H9 (cell line): ENCODE measurements at regions not wholly inside any gene's neighbourhood (a gene's known extent, or its start where the extent isn't known, plus 50 kb on each side); places are given as distances from the start of the nearest gene placed in this dataset.

Source experiments
- DNase-seq: peaks from one replicate; pipeline ENCODE4 v3.0.0-alpha.2; 2017
- H2AFZ ChIP-seq: one replicate; pipeline ENCODE4 v1.6.1; 2013; ENCODE audit warnings: mild to moderate bottlenecking, low read length, control low read depth, moderate library complexity
- H2AK5ac ChIP-seq: 2 replicates; pipeline ENCODE4 v1.6.1; 2013; ENCODE audit warnings: low read length, control low read depth, mixed read lengths; ENCODE audit not compliant: insufficient read length
- H2BK120ac ChIP-seq: one replicate; pipeline ENCODE4 v1.6.1; 2013; ENCODE audit warnings: low read depth, mild to moderate bottlenecking, low read length, control low read depth, inconsistent platforms; ENCODE audit not compliant: poor library complexity, severe bottlenecking
- H2BK12ac ChIP-seq: 2 replicates; pipeline ENCODE4 v1.6.1; 2013; ENCODE audit warnings: low read length, control low read depth, mixed read lengths, low read depth; ENCODE audit not compliant: insufficient read length
- H2BK15ac ChIP-seq: 2 replicates; pipeline ENCODE4 v1.6.1; 2013; ENCODE audit warnings: low read depth, low read length, control low read depth
- H2BK20ac ChIP-seq: one replicate; pipeline ENCODE4 v1.6.1; 2013; ENCODE audit warnings: low read depth, mild to moderate bottlenecking, low read length, control low read depth, inconsistent platforms; ENCODE audit not compliant: poor library complexity, severe bottlenecking
- H2BK5ac ChIP-seq: 2 replicates; pipeline ENCODE4 v1.6.1; 2013; ENCODE audit warnings: low read length, control low read depth, mixed read lengths; ENCODE audit not compliant: insufficient read length
- H3K14ac ChIP-seq: 2 replicates; pipeline ENCODE4 v1.6.1; 2013; ENCODE audit warnings: low read length, control low read depth; ENCODE audit not compliant: insufficient read depth
- H3K18ac ChIP-seq: 2 replicates; pipeline ENCODE4 v1.6.1; 2013; ENCODE audit warnings: low read depth, mild to moderate bottlenecking, mixed read lengths, low read length, control low read depth; ENCODE audit not compliant: insufficient read length
- H3K23ac ChIP-seq: 2 replicates; pipeline ENCODE4 v1.6.1; 2013; ENCODE audit warnings: low read length, control low read depth, mixed read lengths, low read depth; ENCODE audit not compliant: insufficient read length
- H3K23me2 ChIP-seq: 2 replicates; pipeline ENCODE4 v1.6.1; 2013; ENCODE audit warnings: low read depth, mild to moderate bottlenecking, mixed read lengths, low read length, control low read depth; ENCODE audit not compliant: insufficient read length, poor library complexity, severe bottlenecking
- H3K27ac ChIP-seq: 2 replicates; pipeline ENCODE4 v1.5.1; 2013; ENCODE audit warnings: low read length, control low read depth, mixed read lengths, low read depth; ENCODE audit not compliant: insufficient read length
- H3K27me3 ChIP-seq: 2 replicates; pipeline ENCODE4 v1.6.1; 2013; ENCODE audit warnings: low read length, control low read depth, inconsistent platforms; ENCODE audit not compliant: insufficient read depth
- H3K4ac ChIP-seq: 2 replicates; pipeline ENCODE4 v1.6.1; 2013; ENCODE audit warnings: low read depth, mild to moderate bottlenecking, control low read depth, inconsistent platforms, low read length, moderate library complexity
- H3K4me1 ChIP-seq: 2 replicates; pipeline ENCODE4 v1.6.1; 2013; ENCODE audit warnings: low read length, control low read depth, inconsistent platforms; ENCODE audit not compliant: insufficient read depth
- H3K4me2 ChIP-seq: 2 replicates; pipeline ENCODE4 v1.6.1; 2013; ENCODE audit warnings: low read length, control low read depth, mixed read lengths; ENCODE audit not compliant: insufficient read length, insufficient read depth
- H3K56ac ChIP-seq: 2 replicates; pipeline ENCODE4 v1.6.1; 2013; ENCODE audit warnings: low read depth, mild to moderate bottlenecking, mixed read lengths, low read length, control low read depth; ENCODE audit not compliant: insufficient read length
- H3K79me1 ChIP-seq: 2 replicates; pipeline ENCODE4 v1.6.1; 2013; ENCODE audit warnings: low read depth, mild to moderate bottlenecking, moderate library complexity, low read length, control low read depth, inconsistent platforms; ENCODE audit not compliant: insufficient read depth, poor library complexity, severe bottlenecking
- H3K79me2 ChIP-seq: 2 replicates; pipeline ENCODE4 v1.6.1; 2013; ENCODE audit warnings: low read length, control low read depth, inconsistent platforms; ENCODE audit not compliant: insufficient read depth
- H3K9ac ChIP-seq: 2 replicates; pipeline ENCODE4 v1.6.1; 2013; ENCODE audit warnings: low read length, control low read depth, mixed read lengths; ENCODE audit not compliant: insufficient read length; ENCODE audit errors: extremely low read depth
- H3K9me3 ChIP-seq: one replicate; pipeline ENCODE4 v1.6.1; 2013; ENCODE audit warnings: low read depth, low read length, inconsistent platforms; ENCODE audit not compliant: control insufficient read depth
- H3T11ph ChIP-seq: one replicate; pipeline ENCODE4 v1.6.1; 2013; ENCODE audit warnings: mild to moderate bottlenecking, low read length, control low read depth, inconsistent platforms
- H4K20me1 ChIP-seq: one replicate; pipeline ENCODE4 v1.6.1; 2013; ENCODE audit not compliant: control insufficient read depth, insufficient read length, insufficient read depth
- H4K5ac ChIP-seq: 2 replicates; pipeline ENCODE4 v1.6.1; 2013; ENCODE audit warnings: low read depth, mild to moderate bottlenecking, mixed read lengths, low read length, control low read depth; ENCODE audit not compliant: insufficient read length
- H4K8ac ChIP-seq: replicated peaks from 2 replicates; pipeline ENCODE4 v1.6.1; 2013; ENCODE audit warnings: low read length, control low read depth, mixed read lengths, low read depth; ENCODE audit not compliant: insufficient read length
- H4K91ac ChIP-seq: 2 replicates; pipeline ENCODE4 v1.6.1; 2013; ENCODE audit warnings: low read depth, mild to moderate bottlenecking, moderate library complexity, mixed read lengths, low read length, control low read depth; ENCODE audit not compliant: insufficient read length
- H3K27ac Mint-ChIP-seq, 3 experiments: 2 replicates in 2 of 3; 3 replicates in 1 of 3; pipeline ENCODE4 v1.8.0; 2020 to 2021; ENCODE audit warnings: mixed read lengths in 3 of 3, mild to moderate bottlenecking in 1 of 3, moderate library complexity in 1 of 3
- H3K27me3 Mint-ChIP-seq: 2 replicates; pipeline ENCODE4 v1.8.0; 2021; ENCODE audit warnings: low read depth, mild to moderate bottlenecking, moderate library complexity, mixed read lengths
- H3K36me3 Mint-ChIP-seq, 3 experiments: 2 replicates in 2 of 3; 3 replicates in 1 of 3; pipeline ENCODE4 v1.8.0; 2020 to 2021; ENCODE audit warnings: low read depth in 3 of 3, mixed read lengths in 3 of 3; ENCODE audit not compliant: insufficient read depth in 1 of 3
- H3K4me1 Mint-ChIP-seq, 2 experiments: 2 replicates each; pipeline ENCODE4 v1.8.0; 2020; ENCODE audit warnings: mixed read lengths in 2 of 2
- H3K4me3 Mint-ChIP-seq, 2 experiments: 2 replicates in 1 of 2; 3 replicates in 1 of 2; pipeline ENCODE4 v1.8.0; 2020 to 2021; ENCODE audit warnings: mild to moderate bottlenecking in 2 of 2, mixed read lengths in 2 of 2, moderate library complexity in 1 of 2
- H3K9me3 Mint-ChIP-seq, 2 experiments: 2 replicates in 1 of 2; 3 replicates in 1 of 2; pipeline ENCODE4 v1.8.0; 2020; ENCODE audit warnings: mild to moderate bottlenecking in 2 of 2, mixed read lengths in 2 of 2, moderate library complexity in 1 of 2
- CTCF ChIP-seq: fragments of 200-600 bp; sonication (generic); conservative IDR thresholded peaks from 3 replicates; pipeline ENCODE4 v1.8.0; 2021; ENCODE audit warnings: antibody characterized with exemption, mild to moderate bottlenecking
- WGBS: extraction: QIAGEN DNeasy Blood & Tissue Kit; methylation state at CpG from one replicate; pipeline ENCODE4 v1.1.7; 2013; ENCODE audit warnings: missing lambda C conversion rate, low lambda C conversion rate, mixed read lengths; ENCODE audit not compliant: insufficient read length; ENCODE audit errors: extremely low coverage; 5-methylcytosine and 5-hydroxymethylcytosine counted together

DNA sequence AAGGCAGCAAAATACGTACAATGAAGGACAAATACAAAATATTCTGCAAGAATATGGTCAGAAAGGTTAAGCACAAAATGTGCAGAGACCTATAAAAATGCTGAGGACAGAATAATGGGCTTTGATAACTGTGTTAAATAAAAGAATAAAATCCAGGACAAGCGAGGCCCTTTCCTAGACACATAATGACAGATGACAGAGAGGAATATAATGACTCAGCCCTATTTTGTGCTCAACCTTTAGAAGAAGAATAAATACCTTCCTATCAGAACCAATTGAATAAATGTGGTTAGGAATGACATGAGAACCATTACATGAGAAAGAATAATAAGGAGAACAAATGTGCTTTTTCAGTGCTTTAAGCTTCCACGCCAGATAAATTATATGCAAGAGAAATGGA lies 178.0 kb downstream of the TEX13C start:
- no peaks in the 10 kb centered on the region for H3K79me1 ChIP-seq
- no peak overlapping the region for H2BK20ac ChIP-seq
- no peak overlapping the region for H2BK15ac ChIP-seq
- H3K27ac ChIP-seq: no peak overlapping the region
- no peaks in the 10 kb centered on the region for H3K4me1 ChIP-seq
- no peak for DNase-seq
- no peak overlapping the region for H2AK5ac ChIP-seq
- no peaks in the 10 kb centered on the region for H3K79me2 ChIP-seq
- H3K9ac ChIP-seq: no peak overlapping the region
- no peak overlapping the region for H3K4me2 ChIP-seq
- H3K27me3 ChIP-seq: no peaks in the 10 kb centered on the region
- no peaks in the 10 kb centered on the region for H4K20me1 ChIP-seq
- no peak overlapping the region for H4K91ac ChIP-seq
- H3K18ac ChIP-seq: no peak overlapping the region
- no peaks in the 10 kb centered on the region for H3K23me2 ChIP-seq
- H3K56ac ChIP-seq: no peak overlapping the region
- H3K9me3 ChIP-seq: no peaks in the 10 kb centered on the region
- no peak overlapping the region for H4K5ac ChIP-seq
- no peak overlapping the region for H3T11ph ChIP-seq
- TF ChIP-seq CTCF: no peak
- Mint-ChIP-seq H3K4me3 (no peak overlapping the region), H3K4me1 (peaks cover 3% of the 10 kb centered on the region in 2 experiments), H3K27ac (no peak overlapping the region), H3K36me3 (no peaks in the 10 kb centered on the region), H3K9me3 (peaks cover 3 to 10% of the 10 kb centered on the region in 2 experiments; a peak in 3 of 5 replicates), H3K27me3 (peaks cover 2% of the 10 kb centered on the region; the same call in 1 of the 2 replicates)
- no peak overlapping the region for H2BK120ac ChIP-seq
- no CpG with 5 or more reads among the region's 3 CpGs for WGBS
- H3K4ac ChIP-seq: no peak overlapping the region
- H2BK12ac ChIP-seq: no peak overlapping the region
- H2AFZ ChIP-seq: no peak overlapping the region
- no peak overlapping the region for H4K8ac ChIP-seq
- H3K14ac ChIP-seq: no peak overlapping the region
- H3K23ac ChIP-seq: no peak overlapping the region
- no peak overlapping the region for H2BK5ac ChIP-seq
